BE2C (cell line): ENCODE measurements at regions not wholly inside any gene's neighbourhood (a gene's known extent, or its start where the extent isn't known, plus 50 kb on each side); places are given as distances from the start of the nearest gene placed in this dataset.

Experiments
- DNase-seq: peaks from one replicate; pipeline ENCODE4 v3.0.0-alpha.2; 2020
- H3K27me3 ChIP-seq: fragments of 250-450 bp; sonication (Bioruptor Pico); 2 replicates; pipeline ENCODE4 v1.5.1; 2020; ENCODE audit warnings: mild to moderate bottlenecking
- H3K36me3 ChIP-seq: fragments of 250-450 bp; sonication (Bioruptor Pico); 2 replicates; pipeline ENCODE4 v1.5.1; 2020; ENCODE audit warnings: mild to moderate bottlenecking
- H3K4me1 ChIP-seq: fragments of 250-450 bp; sonication (Bioruptor Pico); 2 replicates; pipeline ENCODE4 v1.5.1; 2020
- H3K4me3 ChIP-seq: 2 replicates; pipeline ENCODE4 v1.5.1; 2011; ENCODE audit warnings: low read depth, low read length
- H3K9me3 ChIP-seq: fragments of 250-450 bp; sonication (Bioruptor Pico); 2 replicates; pipeline ENCODE4 v1.5.1; 2020
- TF ChIP-seq, protein P1 (sequence below): IDR thresholded peaks from 2 replicates; pipeline ENCODE4 v1.5.1; 2012; ENCODE audit warnings: mild to moderate bottlenecking, low read depth, low read length

DNA sequence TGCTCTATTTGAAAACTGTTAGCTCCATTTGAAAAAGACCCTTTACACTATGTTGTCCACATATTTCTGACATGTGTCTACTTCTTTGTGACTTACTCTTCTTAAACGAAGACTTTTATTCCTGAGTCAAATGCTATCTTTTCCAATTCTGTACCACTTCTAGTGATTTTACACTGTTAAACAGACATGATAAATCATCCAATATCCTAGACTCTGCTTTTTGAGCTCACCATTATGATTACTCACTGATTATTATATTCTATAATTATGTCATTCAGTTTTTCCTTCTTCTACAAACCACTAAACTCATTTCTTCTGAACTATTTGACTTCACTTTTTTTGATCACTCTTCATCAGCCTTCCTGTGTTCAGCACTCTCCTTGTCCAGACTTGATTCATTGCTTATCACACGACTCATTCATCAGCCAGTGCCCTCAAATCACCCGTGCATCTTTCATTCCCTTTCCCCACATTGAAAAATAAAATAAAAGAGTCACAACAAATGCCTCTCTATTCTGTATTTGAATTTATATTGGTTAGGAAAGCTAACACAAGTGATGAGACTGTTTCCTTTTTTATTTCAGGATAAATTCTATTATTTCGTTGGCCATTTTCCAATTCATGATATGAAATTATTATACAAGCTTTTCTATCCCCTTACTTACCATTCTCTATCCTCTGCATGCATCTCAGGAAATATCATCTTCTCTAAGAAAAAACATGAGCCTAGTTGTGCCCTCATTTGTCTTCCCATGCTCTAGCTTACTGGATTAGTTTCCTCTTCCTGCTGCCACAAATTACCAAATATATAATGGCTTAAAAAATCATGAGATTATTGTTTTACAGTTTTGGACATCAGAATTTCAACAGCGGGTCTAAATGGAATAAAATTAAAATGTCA is 1482.1 kb upstream of the MIR17HG start:
- DNase-seq: no peak
- Histone ChIP-seq H3K9me3 (no peaks in the 10 kb centered on the region), H3K27me3 (no peaks in the 10 kb centered on the region), H3K36me3 (no peaks in the 10 kb centered on the region), H3K4me1 (no peaks in the 10 kb centered on the region; the same call in 1 of the 2 replicates), H3K4me3 (no peak overlapping the region)
- TF ChIP-seq, protein P1, sequence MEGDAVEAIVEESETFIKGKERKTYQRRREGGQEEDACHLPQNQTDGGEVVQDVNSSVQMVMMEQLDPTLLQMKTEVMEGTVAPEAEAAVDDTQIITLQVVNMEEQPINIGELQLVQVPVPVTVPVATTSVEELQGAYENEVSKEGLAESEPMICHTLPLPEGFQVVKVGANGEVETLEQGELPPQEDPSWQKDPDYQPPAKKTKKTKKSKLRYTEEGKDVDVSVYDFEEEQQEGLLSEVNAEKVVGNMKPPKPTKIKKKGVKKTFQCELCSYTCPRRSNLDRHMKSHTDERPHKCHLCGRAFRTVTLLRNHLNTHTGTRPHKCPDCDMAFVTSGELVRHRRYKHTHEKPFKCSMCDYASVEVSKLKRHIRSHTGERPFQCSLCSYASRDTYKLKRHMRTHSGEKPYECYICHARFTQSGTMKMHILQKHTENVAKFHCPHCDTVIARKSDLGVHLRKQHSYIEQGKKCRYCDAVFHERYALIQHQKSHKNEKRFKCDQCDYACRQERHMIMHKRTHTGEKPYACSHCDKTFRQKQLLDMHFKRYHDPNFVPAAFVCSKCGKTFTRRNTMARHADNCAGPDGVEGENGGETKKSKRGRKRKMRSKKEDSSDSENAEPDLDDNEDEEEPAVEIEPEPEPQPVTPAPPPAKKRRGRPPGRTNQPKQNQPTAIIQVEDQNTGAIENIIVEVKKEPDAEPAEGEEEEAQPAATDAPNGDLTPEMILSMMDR: no peak

- no peak for DNase-seq
- no peaks in the 10 kb centered on the region for H3K27me3 ChIP-seq
- H3K9me3 ChIP-seq: no peaks in the 10 kb centered on the region
- no peak overlapping the region for H3K4me3 ChIP-seq
- H3K4me1 ChIP-seq: no peaks in the 10 kb centered on the region; the same call in none of the 2 replicates
- no peaks in the 10 kb centered on the region for H3K36me3 ChIP-seq
- TF ChIP-seq, protein P1: no peak
These were observed 1478.2 kb upstream of the MIR17HG start for GRCh38 chr13:89869312-89869711.

- H3K9me3 ChIP-seq: no peaks in the 10 kb centered on the region
- no peaks in the 10 kb centered on the region for H3K27me3 ChIP-seq
- DNase-seq: no peak
- TF ChIP-seq, protein P1: no peak
- H3K4me3 ChIP-seq: no peak overlapping the region
- H3K4me1 ChIP-seq: no peaks in the 10 kb centered on the region
- no peaks in the 10 kb centered on the region for H3K36me3 ChIP-seq
These were observed 1468.6 kb upstream of the MIR17HG start for GRCh38 chr13:89878904-89879303.

- DNase-seq: no peak
- H3K4me3 ChIP-seq: no peak overlapping the region
- no peaks in the 10 kb centered on the region for H3K36me3 ChIP-seq
- H3K9me3 ChIP-seq: no peaks in the 10 kb centered on the region
- no peaks in the 10 kb centered on the region for H3K27me3 ChIP-seq
- TF ChIP-seq, protein P1: no peak
- H3K4me1 ChIP-seq: no peaks in the 10 kb centered on the region
These were observed 1467.3 kb upstream of the MIR17HG start for GRCh38 chr13:89880201-89880600.

- H3K9me3 ChIP-seq: no peaks in the 10 kb centered on the region
- no peak for DNase-seq
- TF ChIP-seq, protein P1: no peak
- no peaks in the 10 kb centered on the region for H3K36me3 ChIP-seq
- no peaks in the 10 kb centered on the region for H3K27me3 ChIP-seq
- H3K4me3 ChIP-seq: no peak overlapping the region
- no peaks in the 10 kb centered on the region for H3K4me1 ChIP-seq
These were observed 1463.5 kb upstream of the MIR17HG start for GRCh38 chr13:89883893-89884448.

DNA sequence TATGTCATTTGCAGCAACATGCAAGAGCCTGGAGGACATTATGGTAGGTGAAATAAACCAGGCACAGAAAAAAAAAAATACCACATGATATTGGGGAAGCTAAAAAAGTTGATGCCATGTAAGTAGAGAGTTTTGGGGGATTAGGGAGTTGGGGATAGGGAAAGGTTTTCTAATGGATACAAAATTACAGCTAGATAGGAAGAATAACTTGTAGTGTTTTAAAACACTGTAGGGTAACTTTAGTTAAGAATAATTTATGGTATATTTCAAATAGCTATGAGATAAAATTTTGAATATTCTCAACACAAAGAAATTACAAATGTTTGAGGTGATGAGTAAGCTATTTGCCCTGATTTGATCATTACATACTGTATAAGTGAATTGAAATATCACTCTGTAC is 1456.7 kb upstream of the MIR17HG start:
- no peak for DNase-seq
- TF ChIP-seq, protein P1: no peak
- Histone ChIP-seq H3K27me3 (no peaks in the 10 kb centered on the region), H3K36me3 (no peaks in the 10 kb centered on the region), H3K4me3 (no peak overlapping the region), H3K4me1 (no peaks in the 10 kb centered on the region), H3K9me3 (no peaks in the 10 kb centered on the region)
